ENCODE measurements at regions not wholly inside any gene's neighbourhood (a gene's known extent, or its start where the extent isn't known, plus 50 kb on each side); places are given as distances from the start of the nearest gene placed in this dataset.

GRCh38 chr2:144989579-144990270, 469.8 kb upstream of the ZEB2 start:
- Histone ChIP-seq H3K36me3 (ENCODE audit: low read depth) (no peaks in the 10 kb centered on the region), H3K9me3 (ENCODE audit: insufficient read depth, low read depth) (no peaks in the 10 kb centered on the region), H3K27ac (no peak overlapping the region), H3K4me3 (no peak overlapping the region), H4K20me1 (ENCODE audit: insufficient read depth) (no peaks in the 10 kb centered on the region), H3K79me2 (ENCODE audit: low read depth) (no peaks in the 10 kb centered on the region), H3K9me2 (ENCODE audit: insufficient read depth) (peaks cover 4% of the 10 kb centered on the region; the same call in 1 of the 2 replicates), H3K4me2 (no peak overlapping the region), H3K4me1 (replicated peaks; ENCODE audit: insufficient read depth) (no peaks in the 10 kb centered on the region), H2AFZ (no peak overlapping the region), H3K27me3 (ENCODE audit: insufficient read depth, low read depth) (no peaks in the 10 kb centered on the region), H3F3A (ENCODE audit: insufficient read depth, low read depth) (no peaks in the 10 kb centered on the region)
- intact Hi-C loops (cut with micrococcal nuclease; ENCODE audit: unreplicated experiment): no loop called here
- no peak for TF ChIP-seq EZH2 (IDR thresholded peaks at IDR 0.05; ENCODE audit: low read depth)
- TF ChIP-seq, protein P1, sequence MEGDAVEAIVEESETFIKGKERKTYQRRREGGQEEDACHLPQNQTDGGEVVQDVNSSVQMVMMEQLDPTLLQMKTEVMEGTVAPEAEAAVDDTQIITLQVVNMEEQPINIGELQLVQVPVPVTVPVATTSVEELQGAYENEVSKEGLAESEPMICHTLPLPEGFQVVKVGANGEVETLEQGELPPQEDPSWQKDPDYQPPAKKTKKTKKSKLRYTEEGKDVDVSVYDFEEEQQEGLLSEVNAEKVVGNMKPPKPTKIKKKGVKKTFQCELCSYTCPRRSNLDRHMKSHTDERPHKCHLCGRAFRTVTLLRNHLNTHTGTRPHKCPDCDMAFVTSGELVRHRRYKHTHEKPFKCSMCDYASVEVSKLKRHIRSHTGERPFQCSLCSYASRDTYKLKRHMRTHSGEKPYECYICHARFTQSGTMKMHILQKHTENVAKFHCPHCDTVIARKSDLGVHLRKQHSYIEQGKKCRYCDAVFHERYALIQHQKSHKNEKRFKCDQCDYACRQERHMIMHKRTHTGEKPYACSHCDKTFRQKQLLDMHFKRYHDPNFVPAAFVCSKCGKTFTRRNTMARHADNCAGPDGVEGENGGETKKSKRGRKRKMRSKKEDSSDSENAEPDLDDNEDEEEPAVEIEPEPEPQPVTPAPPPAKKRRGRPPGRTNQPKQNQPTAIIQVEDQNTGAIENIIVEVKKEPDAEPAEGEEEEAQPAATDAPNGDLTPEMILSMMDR (conservative IDR thresholded peaks at IDR 0.05): no peak
- no TSS peak for BruUV-seq (replicated peaks)
- no peak for DNase-seq
- POLR2A ChIA-PET (ENCODE audit: unreplicated experiment): no interaction called here
- CTCF ChIA-PET: no interaction called here

GRCh38 chr2:144988591-144988990, 468.7 kb upstream of the ZEB2 start:
- intact Hi-C loops (cut with micrococcal nuclease; ENCODE audit: unreplicated experiment): no loop called here
- Histone ChIP-seq H3K27me3 (ENCODE audit: insufficient read depth, low read depth) (no peaks in the 10 kb centered on the region), H3K9me2 (ENCODE audit: insufficient read depth) (peaks cover 4% of the 10 kb centered on the region; the same call in 1 of the 2 replicates), H3K9me3 (ENCODE audit: insufficient read depth, low read depth) (no peaks in the 10 kb centered on the region), H3K4me1 (replicated peaks; ENCODE audit: insufficient read depth) (no peaks in the 10 kb centered on the region), H3F3A (ENCODE audit: insufficient read depth, low read depth) (no peaks in the 10 kb centered on the region), H3K36me3 (ENCODE audit: low read depth) (no peaks in the 10 kb centered on the region), H3K27ac (no peak overlapping the region), H2AFZ (no peak overlapping the region), H3K79me2 (ENCODE audit: low read depth) (no peaks in the 10 kb centered on the region), H3K4me2 (no peak overlapping the region), H3K4me3 (no peak overlapping the region), H4K20me1 (ENCODE audit: insufficient read depth) (no peaks in the 10 kb centered on the region)
- no peak for DNase-seq
- POLR2A ChIA-PET (ENCODE audit: unreplicated experiment): no interaction called here
- CTCF ChIA-PET: no interaction called here
- TF ChIP-seq, protein P1 (conservative IDR thresholded peaks at IDR 0.05): no peak
- no peak for TF ChIP-seq EZH2 (IDR thresholded peaks at IDR 0.05; ENCODE audit: low read depth)
- BruUV-seq (replicated peaks): no TSS peak

DNA sequence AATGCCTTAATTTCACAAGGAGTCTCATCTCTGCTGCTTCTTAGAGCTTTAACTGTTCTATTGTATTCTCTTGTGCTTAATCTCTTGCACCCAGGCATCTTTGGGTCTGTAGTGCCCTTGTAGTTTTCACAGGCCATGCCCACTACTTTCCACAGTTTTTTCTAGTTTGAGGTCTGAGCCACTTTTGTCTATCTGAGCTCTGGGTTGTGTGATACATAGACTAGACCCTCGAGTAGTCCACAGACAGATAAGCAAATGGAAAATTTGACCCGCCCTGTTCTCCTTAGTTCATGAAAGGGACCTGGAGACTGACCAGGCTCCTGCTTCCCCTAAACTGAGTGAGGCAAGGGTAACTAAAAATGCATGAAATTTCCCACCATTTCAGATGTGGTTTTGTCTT, 466.8 kb upstream of the ZEB2 start:
- BruUV-seq (replicated peaks): no TSS peak
- CTCF ChIA-PET: no interaction called here
- TF ChIP-seq, protein P1 (conservative IDR thresholded peaks at IDR 0.05): no peak
- TF ChIP-seq EZH2 (IDR thresholded peaks at IDR 0.05; ENCODE audit: low read depth): no peak
- DNase-seq: no peak
- POLR2A ChIA-PET (ENCODE audit: unreplicated experiment): no interaction called here
- Histone ChIP-seq H3K4me1 (replicated peaks; ENCODE audit: insufficient read depth) (no peaks in the 10 kb centered on the region), H3K9me2 (ENCODE audit: insufficient read depth) (peaks cover under 1% of the 10 kb centered on the region; the same call in 1 of the 2 replicates), H3K27ac (no peak overlapping the region), H3F3A (ENCODE audit: insufficient read depth, low read depth) (no peaks in the 10 kb centered on the region), H3K4me3 (no peak overlapping the region), H3K36me3 (ENCODE audit: low read depth) (no peaks in the 10 kb centered on the region), H3K27me3 (ENCODE audit: insufficient read depth, low read depth) (no peaks in the 10 kb centered on the region), H3K4me2 (no peak overlapping the region), H3K79me2 (ENCODE audit: low read depth) (no peaks in the 10 kb centered on the region), H3K9me3 (ENCODE audit: insufficient read depth, low read depth) (no peaks in the 10 kb centered on the region), H4K20me1 (ENCODE audit: insufficient read depth) (no peaks in the 10 kb centered on the region), H2AFZ (no peak overlapping the region)
- intact Hi-C loops (cut with micrococcal nuclease; ENCODE audit: unreplicated experiment): no loop called here
